GM12891 (cell line): ENCODE measurements at regions not wholly inside any gene's neighbourhood (a gene's known extent, or its start where the extent isn't known, plus 50 kb on each side); places are given as distances from the start of the nearest gene placed in this dataset.
A peak's percentile ranks its signal among the peaks of the same experiment; 100 is the strongest.

Experiments used
- DNase-seq: peaks from one replicate; pipeline ENCODE4 v3.0.0; 2011; ENCODE audit warnings: low spot score; ENCODE audit not compliant: insufficient read length
- FAIRE-seq: peaks from 2 replicates; lab custom pipeline; 2011; peaks lifted over from hg19 to GRCh38; lab: Jason Lieb, UNC
- PAX5 ChIP-seq: IDR thresholded peaks from 2 replicates; pipeline ENCODE4 v1.6.1; 2011; ENCODE audit warnings: low read length, moderate library complexity, mild to moderate bottlenecking; ENCODE audit not compliant: insufficient read depth, severe bottlenecking
- POLR2A ChIP-seq: IDR thresholded peaks from 2 replicates; pipeline ENCODE4 v1.6.1; 2011; ENCODE audit warnings: low read depth, low read length, control low read depth
- POLR2AphosphoS5 ChIP-seq: IDR thresholded peaks from 2 replicates; pipeline ENCODE4 v1.6.1; 2011; ENCODE audit warnings: low read depth, low read length, control low read depth
- POU2F2 ChIP-seq: IDR thresholded peaks from 2 replicates; pipeline ENCODE4 v1.6.1; 2011; ENCODE audit warnings: low read depth, mild to moderate bottlenecking, control low read depth, low read length, moderate library complexity
- SPI1 ChIP-seq: IDR thresholded peaks from 2 replicates; pipeline ENCODE4 v1.6.1; 2011; ENCODE audit warnings: low read depth, low read length, control low read depth
- TAF1 ChIP-seq: IDR thresholded peaks from 2 replicates; pipeline ENCODE4 v1.6.1; 2011; ENCODE audit warnings: low read depth, low read length, control low read depth

GRCh38 chr9:79013715-79014610 is 557.8 kb upstream of the TLE4 start:
- TF ChIP-seq TAF1, result no peak
- no peak for TF ChIP-seq POLR2A
- TF ChIP-seq SPI1, result no peak
- no peak for TF ChIP-seq PAX5
- TF ChIP-seq POU2F2, result no peak
- no peak for TF ChIP-seq POLR2AphosphoS5
- FAIRE-seq (no peak), DNase-seq (no peak)

GRCh38 chr9:79014929-79015699 is 556.7 kb upstream of the TLE4 start:
- no peak for TF ChIP-seq SPI1
- no peak for TF ChIP-seq POLR2A
- no peak for TF ChIP-seq TAF1
- TF ChIP-seq PAX5, result no peak
- no peak for TF ChIP-seq POLR2AphosphoS5
- no peak for TF ChIP-seq POU2F2
- no peak for DNase-seq
- FAIRE-seq, result no peak

GRCh38 chr9:79015951-79016350 is 555.8 kb upstream of the TLE4 start:
- DNase-seq (no peak), FAIRE-seq (no peak)
- no peak for TF ChIP-seq SPI1
- no peak for TF ChIP-seq PAX5
- TF ChIP-seq TAF1, result no peak
- TF ChIP-seq POLR2AphosphoS5, result no peak
- TF ChIP-seq POU2F2, result no peak
- no peak for TF ChIP-seq POLR2A

GRCh38 chr9:79020276-79020675 is 551.5 kb upstream of the TLE4 start:
- FAIRE-seq, result no peak
- TF ChIP-seq POLR2AphosphoS5 (no peak), POLR2A (no peak), SPI1 (no peak), TAF1 (no peak), PAX5 (no peak)
- DNase-seq, result no peak

- no peak for DNase-seq
- no peak for FAIRE-seq
- TF ChIP-seq PAX5, result no peak
- no peak for TF ChIP-seq POLR2AphosphoS5
Observed at GRCh38 chr9:79021084-79021483, 550.7 kb upstream of the TLE4 start.

- TF ChIP-seq SPI1 (no peak), TAF1 (no peak), PAX5 (no peak), POLR2AphosphoS5 (no peak), POLR2A (no peak), POU2F2 (no peak)
- DNase-seq (no peak), FAIRE-seq (no peak)
Observed at GRCh38 chr9:79023134-79023580, 548.6 kb upstream of the TLE4 start.

- DNase-seq (no peak), FAIRE-seq (peak; percentile 58)
- no peak for TF ChIP-seq PAX5
- TF ChIP-seq POU2F2, result no peak
- TF ChIP-seq POLR2A, result no peak
- TF ChIP-seq POLR2AphosphoS5, result no peak
- no peak for TF ChIP-seq TAF1
- no peak for TF ChIP-seq SPI1
Observed at GRCh38 chr9:79026316-79026715, 545.4 kb upstream of the TLE4 start.

GRCh38 chr9:79028101-79028500 is 543.7 kb upstream of the TLE4 start:
- TF ChIP-seq POLR2AphosphoS5 (no peak), TAF1 (no peak), POLR2A (no peak), SPI1 (no peak), PAX5 (no peak), POU2F2 (no peak)
- FAIRE-seq (no peak), DNase-seq (no peak)

- FAIRE-seq (no peak), DNase-seq (no peak)
- no peak for TF ChIP-seq POU2F2
- no peak for TF ChIP-seq PAX5
- no peak for TF ChIP-seq POLR2A
- TF ChIP-seq SPI1, result peak; percentile 59
- TF ChIP-seq TAF1, result no peak
- no peak for TF ChIP-seq POLR2AphosphoS5
Observed at GRCh38 chr9:79034583-79034982, 537.2 kb upstream of the TLE4 start.

- no peak for TF ChIP-seq TAF1
- TF ChIP-seq POLR2AphosphoS5, result no peak
- TF ChIP-seq POLR2A, result no peak
- no peak for TF ChIP-seq POU2F2
- no peak for TF ChIP-seq SPI1
- no peak for TF ChIP-seq PAX5
- no peak for FAIRE-seq
- DNase-seq, result no peak
Observed at GRCh38 chr9:79037338-79037737, 534.4 kb upstream of the TLE4 start.
